Liver (tissue), 8 donors: ENCODE measurements at regions not wholly inside any gene's neighbourhood (a gene's known extent, or its start where the extent isn't known, plus 50 kb on each side); places are given as distances from the start of the nearest gene placed in this dataset.

Experiments used
- DNase-seq: peaks from one replicate; pipeline ENCODE4 v3.0.0-alpha.2; 2017; ENCODE audit warnings: low spot score
- H3K27ac ChIP-seq, 2 donors: one replicate each; pipeline ENCODE4 v1.7.0; 2013; ENCODE audit warnings: inconsistent platforms in 2 of 2, low read length in 2 of 2, control low read depth in 1 of 2, low read depth in 1 of 2, mild to moderate bottlenecking in 1 of 2
- H3K27me3 ChIP-seq, 4 donors: one replicate each; pipeline versions ENCODE4 v1.6.1 to v1.7.0; 2013; ENCODE audit warnings: low read length in 3 of 4, inconsistent platforms in 1 of 4, mild to moderate bottlenecking in 1 of 4, moderate library complexity in 1 of 4; ENCODE audit not compliant: control insufficient read depth in 4 of 4, insufficient read depth in 4 of 4
- H3K36me3 ChIP-seq, 4 donors: one replicate each; pipeline versions ENCODE4 v1.6.1 to v1.7.0; 2013; ENCODE audit warnings: low read length in 3 of 4, mild to moderate bottlenecking in 3 of 4, low read depth in 1 of 4, moderate library complexity in 1 of 4; ENCODE audit not compliant: control insufficient read depth in 4 of 4, insufficient read depth in 3 of 4
- H3K4me1 ChIP-seq, 4 donors: one replicate each; pipeline versions ENCODE4 v1.6.1 to v1.7.0; 2013; ENCODE audit warnings: low read length in 3 of 4, mild to moderate bottlenecking in 3 of 4, moderate library complexity in 1 of 4; ENCODE audit not compliant: control insufficient read depth in 4 of 4, insufficient read depth in 4 of 4
- H3K4me3 ChIP-seq, 3 donors: one replicate each; pipeline versions ENCODE4 v1.6.1 to v1.7.0; 2013; ENCODE audit warnings: low read length in 3 of 3, control low read depth in 1 of 3, low read depth in 1 of 3, mild to moderate bottlenecking in 1 of 3
- H3K9ac ChIP-seq, 2 donors: one replicate each; pipeline ENCODE4 v1.7.0; 2013; ENCODE audit warnings: low read length in 2 of 2, mild to moderate bottlenecking in 2 of 2, moderate library complexity in 2 of 2, control low read depth in 1 of 2, low read depth in 1 of 2
- H3K9me3 ChIP-seq, 4 donors: one replicate each; pipeline versions ENCODE4 v1.6.1 to v1.7.0; 2013; ENCODE audit warnings: low read length in 3 of 4; ENCODE audit not compliant: control insufficient read depth in 4 of 4
- CTCF ChIP-seq: fragments of 150-350 bp; IDR thresholded peaks from 2 replicates; pipeline ENCODE4 v1.5.1; 2017; ENCODE audit warnings: improper control_type of control experiment, low read depth, low read length; ENCODE audit not compliant: missing input control
- EGR1 ChIP-seq, 2 donors: IDR thresholded peaks; 2 replicates each; pipeline ENCODE4 v1.6.1; 2016 to 2018; ENCODE audit warnings: antibody characterized with exemption in 2 of 2, low read depth in 2 of 2
- FOXA1 ChIP-seq: IDR thresholded peaks from 2 replicates; pipeline ENCODE4 v1.6.1; 2016; ENCODE audit warnings: antibody characterized with exemption
- FOXA2 ChIP-seq: IDR thresholded peaks from 2 replicates; pipeline ENCODE4 v1.6.1; 2016; ENCODE audit warnings: antibody characterized with exemption
- GABPA ChIP-seq, 2 donors: IDR thresholded peaks in 1 of 2; conservative IDR thresholded peaks in 1 of 2; 2 replicates each; pipeline ENCODE4 v1.6.1; 2016; ENCODE audit warnings: antibody characterized with exemption in 2 of 2, mild to moderate bottlenecking in 1 of 2, moderate library complexity in 1 of 2
- HNF4A ChIP-seq, 2 donors: conservative IDR thresholded peaks; 2 replicates each; pipeline ENCODE4 v1.6.1; 2016; ENCODE audit warnings: antibody characterized with exemption in 2 of 2, mild to moderate bottlenecking in 2 of 2
- HNF4G ChIP-seq: IDR thresholded peaks from 2 replicates; pipeline ENCODE4 v1.6.1; 2016; ENCODE audit warnings: antibody characterized with exemption
- JUND ChIP-seq, 2 donors: IDR thresholded peaks; 2 replicates each; pipeline ENCODE4 v1.6.1; 2016; ENCODE audit warnings: antibody characterized with exemption in 2 of 2
- MAX ChIP-seq: IDR thresholded peaks from 2 replicates; pipeline ENCODE4 v1.6.1; 2016; ENCODE audit warnings: antibody characterized with exemption
- NR2F2 ChIP-seq: IDR thresholded peaks from 2 replicates; pipeline ENCODE4 v1.6.1; 2016; ENCODE audit warnings: antibody characterized with exemption
- REST ChIP-seq: IDR thresholded peaks from 2 replicates; pipeline ENCODE4 v1.6.1; 2016; ENCODE audit warnings: antibody characterized with exemption, mild to moderate bottlenecking
- RXRA ChIP-seq, 2 donors: IDR thresholded peaks; 2 replicates each; pipeline ENCODE4 v1.6.1; 2017 to 2018; ENCODE audit warnings: antibody characterized with exemption in 2 of 2, mild to moderate bottlenecking in 1 of 2
- SP1 ChIP-seq: IDR thresholded peaks from 2 replicates; pipeline ENCODE4 v1.6.1; 2018; ENCODE audit warnings: antibody characterized with exemption, mild to moderate bottlenecking
- TAF1 ChIP-seq: conservative IDR thresholded peaks from 2 replicates; pipeline ENCODE4 v1.6.1; 2016; ENCODE audit warnings: antibody characterized with exemption, mild to moderate bottlenecking
- YY1 ChIP-seq: IDR thresholded peaks from 2 replicates; pipeline ENCODE4 v1.6.1; 2016; ENCODE audit warnings: antibody characterized with exemption, mild to moderate bottlenecking
- ZBTB33 ChIP-seq: IDR thresholded peaks from 2 replicates; pipeline ENCODE4 v1.6.1; 2016; ENCODE audit warnings: antibody characterized with exemption
- WGBS: extraction: QIAGEN DNeasy Blood & Tissue Kit; methylation state at CpG from one replicate; pipeline ENCODE4 v1.1.7; 2013; 5-methylcytosine and 5-hydroxymethylcytosine counted together
- donor health status: healthy.
- donor health status: healthy.
- donor health status: healthy.
- donor health status: healthy.
- donor health status: healthy.

GRCh38 chr11:134821422-134821821, 409.4 kb upstream of the B3GAT1 start:
- 80% methylated on average over 4 of the region's 4 CpGs for WGBS
- Histone ChIP-seq H3K4me1 (no peaks in the 10 kb centered on the region), H3K27ac (no peak overlapping the region), H3K9me3 (no peaks in the 10 kb centered on the region), H3K36me3 (no peaks in the 10 kb centered on the region), H3K9ac (no peak overlapping the region), H3K4me3 (no peak overlapping the region), H3K27me3 (peaks cover 0 to 8% (median 0%) of the 10 kb centered on the region in 4 donors)
- TF ChIP-seq FOXA1, result no peak
- TF ChIP-seq JUND (IDR thresholded peaks at IDR 0.05), result no peak
- TF ChIP-seq HNF4A (conservative IDR thresholded peaks at IDR 0.05), result no peak
- no peak for TF ChIP-seq FOXA2
- no peak for TF ChIP-seq MAX
- TF ChIP-seq GABPA (IDR thresholded peaks at IDR 0.05 in 1 of 2, conservative IDR thresholded peaks at IDR 0.05 in 1 of 2), result no peak
- TF ChIP-seq REST, result no peak
- TF ChIP-seq SP1, result no peak
- no peak for TF ChIP-seq RXRA (IDR thresholded peaks at IDR 0.05)
- no peak for TF ChIP-seq EGR1 (IDR thresholded peaks at IDR 0.05; ENCODE audit: low read depth in 2 of 2)
- DNase-seq, result no peak

- H3K4me1 ChIP-seq, result no peaks in the 10 kb centered on the region
- no peak for DNase-seq
- no peak overlapping the region for H3K4me3 ChIP-seq
- no peak overlapping the region for H3K27ac ChIP-seq
- no peaks in the 10 kb centered on the region for H3K36me3 ChIP-seq
- 68% methylated on average over 7 of the region's 7 CpGs for WGBS
- H3K27me3 ChIP-seq, result peaks cover 0 to 8% (median 0%) of the 10 kb centered on the region in 4 donors
- TF ChIP-seq NR2F2, result no peak
- TF ChIP-seq FOXA2, result no peak
- TF ChIP-seq HNF4G, result no peak
- TF ChIP-seq MAX, result no peak
- TF ChIP-seq YY1, result no peak
- TF ChIP-seq CTCF, result no peak
- no peak for TF ChIP-seq TAF1
- no peak for TF ChIP-seq REST
- no peak for TF ChIP-seq HNF4A (conservative IDR thresholded peaks at IDR 0.05)
- no peak for TF ChIP-seq ZBTB33
- TF ChIP-seq RXRA (IDR thresholded peaks at IDR 0.05), result no peak
- TF ChIP-seq EGR1 (IDR thresholded peaks at IDR 0.05; ENCODE audit: low read depth in 2 of 2), result no peak
- no peak for TF ChIP-seq JUND (IDR thresholded peaks at IDR 0.05)
- H3K9me3 ChIP-seq, result no peaks in the 10 kb centered on the region
- H3K9ac ChIP-seq, result no peak overlapping the region
Observed at GRCh38 chr11:134819041-134819440, 407.0 kb upstream of the B3GAT1 start.
